IMR-90 (cell line): ENCODE measurements at regions not wholly inside any gene's neighbourhood (a gene's known extent, or its start where the extent isn't known, plus 50 kb on each side); places are given as distances from the start of the nearest gene placed in this dataset.

Experiments
- ATAC-seq: fragments of 200-7000 bp; cut with Tn5 transposase; 2 replicates; pipeline ENCODE4 v1.9.1; 2020; ENCODE audit warnings: low read depth, mild to moderate bottlenecking, moderate library complexity
- BruUV-seq: library from RNA; stranded (reverse); fragments of 400-500 nt; replicated peaks from 2 replicates; lab custom pipeline; 2021; lab: Mats Ljungman, UMichigan
- CTCF ChIA-PET: fragments of 300-600 bp; formaldehyde crosslinking; extraction: SDS; loops from one replicate; lab custom pipeline; 2021; ENCODE audit warnings: antibody characterized with exemption; lab: Yijun Ruan, JAX
- POLR2A ChIA-PET: fragments of 300-600 bp; sonication (Branson Sonifier 250); formaldehyde crosslinking; loops from one replicate; lab custom pipeline; 2022; ENCODE audit warnings: antibody characterized with exemption; ENCODE audit not compliant: unreplicated experiment; lab: Charles Lee
- DNase-seq: peaks from one replicate; pipeline ENCODE4 v3.0.0; 2013
- H2AFZ ChIP-seq: replicated peaks from 2 replicates; pipeline ENCODE3; 2013; ENCODE audit warnings: low read length, mild to moderate bottlenecking; ENCODE audit not compliant: poor library complexity
- H2AK5ac ChIP-seq: 2 replicates; pipeline ENCODE4 v1.6.1; 2013; ENCODE audit warnings: low read depth, low read length, inconsistent platforms
- H2AK9ac ChIP-seq: replicated peaks from 2 replicates; pipeline ENCODE3; 2013; ENCODE audit warnings: mild to moderate bottlenecking, low read depth, low read length, moderate library complexity; ENCODE audit not compliant: poor library complexity
- H2BK120ac ChIP-seq: 2 replicates; pipeline ENCODE4 v1.6.1; 2013; ENCODE audit warnings: low read depth, low read length, inconsistent platforms
- H2BK15ac ChIP-seq: 3 replicates; pipeline ENCODE4 v1.6.1; 2013; ENCODE audit warnings: low read depth, low read length, inconsistent platforms
- H2BK20ac ChIP-seq: 2 replicates; pipeline ENCODE4 v1.6.1; 2013; ENCODE audit warnings: low read depth, mild to moderate bottlenecking, inconsistent platforms, low read length, moderate library complexity
- H2BK5ac ChIP-seq: 2 replicates; pipeline ENCODE4 v1.6.1; 2013; ENCODE audit warnings: mild to moderate bottlenecking, low read depth, low read length, inconsistent platforms; ENCODE audit not compliant: poor library complexity, severe bottlenecking
- H3K14ac ChIP-seq: replicated peaks from 2 replicates; pipeline ENCODE4 v1.6.1; 2013; ENCODE audit warnings: low read depth, low read length, inconsistent platforms
- H3K18ac ChIP-seq: 2 replicates; pipeline ENCODE4 v1.6.1; 2013; ENCODE audit warnings: low read depth, low read length, control low read depth
- H3K23ac ChIP-seq: 2 replicates; pipeline ENCODE4 v1.6.1; 2013; ENCODE audit warnings: low read depth, low read length, inconsistent platforms
- H3K27ac ChIP-seq: 2 replicates; pipeline ENCODE4 v1.5.1; 2013; ENCODE audit warnings: mild to moderate bottlenecking, control low read depth, low read length; ENCODE audit not compliant: insufficient read depth
- H3K27me3 ChIP-seq: 2 replicates; pipeline ENCODE4 v1.6.1; 2013; ENCODE audit warnings: low read length; ENCODE audit not compliant: control insufficient read depth, insufficient read depth
- H3K36me3 ChIP-seq: 2 replicates; pipeline ENCODE4 v1.6.1; 2013; ENCODE audit warnings: low read length, mixed read lengths; ENCODE audit not compliant: control insufficient read depth, insufficient read depth
- H3K4ac ChIP-seq: 2 replicates; pipeline ENCODE4 v1.6.1; 2013; ENCODE audit warnings: low read depth, low read length, inconsistent platforms
- H3K4me1 ChIP-seq: 2 replicates; pipeline ENCODE4 v1.6.1; 2013; ENCODE audit warnings: low read length, mixed read lengths; ENCODE audit not compliant: control insufficient read depth, insufficient read depth
- H3K4me2 ChIP-seq: 2 replicates; pipeline ENCODE4 v1.6.1; 2013; ENCODE audit warnings: low read depth, mild to moderate bottlenecking, control low read depth, low read length, moderate library complexity
- H3K4me3 ChIP-seq: 2 replicates; pipeline ENCODE4 v1.5.1; 2013; ENCODE audit warnings: low read depth, mild to moderate bottlenecking, control low read depth, low read length, moderate library complexity; ENCODE audit not compliant: insufficient read depth
- H3K56ac ChIP-seq: 2 replicates; pipeline ENCODE4 v1.6.1; 2013; ENCODE audit warnings: low read length, inconsistent platforms; ENCODE audit not compliant: insufficient read depth; ENCODE audit errors: extremely low read depth
- H3K79me1 ChIP-seq, 2 experiments: 2 replicates each; pipeline ENCODE4 v1.6.1; 2013; ENCODE audit warnings: low read length in 2 of 2, inconsistent platforms in 1 of 2, low read depth in 1 of 2
- H3K9ac ChIP-seq: 2 replicates; pipeline ENCODE4 v1.6.1; 2013; ENCODE audit warnings: low read depth, low read length, control low read depth
- H3K9me1 ChIP-seq: 2 replicates; pipeline ENCODE4 v1.6.1; 2013; ENCODE audit warnings: low read length, inconsistent platforms; ENCODE audit not compliant: insufficient read depth
- H3K9me3 ChIP-seq: 2 replicates; pipeline ENCODE4 v1.6.1; 2013; ENCODE audit warnings: low read length; ENCODE audit not compliant: control insufficient read depth, insufficient read depth
- H4K20me1 ChIP-seq: 2 replicates; pipeline ENCODE4 v1.6.1; 2013; ENCODE audit warnings: low read length, inconsistent platforms; ENCODE audit not compliant: insufficient read depth
- H4K5ac ChIP-seq: 2 replicates; pipeline ENCODE4 v1.6.1; 2013; ENCODE audit warnings: mild to moderate bottlenecking, low read depth, low read length, control low read depth
- H4K8ac ChIP-seq, 2 experiments: 2 replicates each; pipeline ENCODE4 v1.6.1; 2013; ENCODE audit warnings: low read depth in 2 of 2, low read length in 2 of 2, control low read depth in 1 of 2, inconsistent platforms in 1 of 2
- H4K91ac ChIP-seq: 2 replicates; pipeline ENCODE4 v1.6.1; 2013; ENCODE audit warnings: low read depth, low read length, inconsistent platforms; ENCODE audit not compliant: insufficient read depth
- MAZ ChIP-seq: IDR thresholded peaks from 2 replicates; pipeline ENCODE4 v1.6.1; 2012; ENCODE audit warnings: low read depth, mild to moderate bottlenecking, low read length, improper control_type of control experiment, moderate library complexity, borderline replicate concordance
- MXI1 ChIP-seq: IDR thresholded peaks from 2 replicates; pipeline ENCODE4 v1.6.1; 2012; ENCODE audit warnings: low read depth, mild to moderate bottlenecking, low read length, moderate library complexity, borderline replicate concordance
- NFE2L2 ChIP-seq: fragments of 150-350 bp; IDR thresholded peaks from 2 replicates; pipeline ENCODE4 v1.6.1; 2016; ENCODE audit warnings: low read depth, mild to moderate bottlenecking, low read length
- POLR2A ChIP-seq: IDR thresholded peaks from 2 replicates; pipeline ENCODE4 v1.6.1; 2012; ENCODE audit warnings: mild to moderate bottlenecking, low read depth, low read length
- RFX5 ChIP-seq: IDR thresholded peaks from 2 replicates; pipeline ENCODE4 v1.8.0; 2012; ENCODE audit warnings: low read depth, mild to moderate bottlenecking, low read length, moderate library complexity
- WGBS, 2 experiments: methylation state at CpG; one replicate each; pipeline versions ENCODE4 v1.1.5 to v1.1.7; 2013; ENCODE audit warnings: missing lambda C conversion rate in 2 of 2; ENCODE audit not compliant: insufficient read length in 1 of 2; ENCODE audit errors: extremely low coverage in 2 of 2; 5-methylcytosine and 5-hydroxymethylcytosine counted together
- dilution Hi-C: fragments of 300-500 bp; cut with HindIII; formaldehyde crosslinking; loops from one replicate; pipeline ENCODE4 v1.14.3; 2018; ENCODE audit warnings: low sequenced_read_pairs; ENCODE audit not compliant: unreplicated experiment
- in situ Hi-C: fragments of 300-500 bp; cut with MboI; formaldehyde crosslinking; loops from 3 replicates; pipeline ENCODE4 v1.14.3; 2019; ENCODE audit warnings: low sequenced_read_pairs, inconsistent platforms, mixed read lengths
- intact Hi-C: fragments of 100-400 bp; cut with micrococcal nuclease; formaldehyde crosslinking; loops from 2 replicates; pipeline ENCODE4 v1.10.0; 2022
- TF ChIP-seq, protein P1 (sequence below): conservative IDR thresholded peaks from 2 replicates; pipeline ENCODE4 v1.5.1; 2012; ENCODE audit warnings: mild to moderate bottlenecking, low read depth, low read length, improper control_type of control experiment

- H3K36me3 ChIP-seq, result no peaks in the 10 kb centered on the region
- no peaks in the 10 kb centered on the region for H3K79me1 ChIP-seq
- no peaks in the 10 kb centered on the region for H3K4me1 ChIP-seq
- H2AK9ac ChIP-seq, result no peak overlapping the region
- no peak overlapping the region for H2AK5ac ChIP-seq
- no peak overlapping the region for H3K56ac ChIP-seq
- ATAC-seq, result no peak
- intact Hi-C loops, result no loop called here
- WGBS, 2 experiments, result 80% methylated on average over 1 of the region's 3 CpGs; no CpG with 5 or more reads in 1 of the 2 experiments
- H2BK5ac ChIP-seq, result no peak overlapping the region
- CTCF ChIA-PET, result no interaction called here
- no peak overlapping the region for H2BK120ac ChIP-seq
- no peak overlapping the region for H3K14ac ChIP-seq
- no peaks in the 10 kb centered on the region for H3K9me3 ChIP-seq
- TF ChIP-seq POLR2A (no peak), NFE2L2 (no peak), RFX5 (no peak), MXI1 (no peak), MAZ (no peak)
- TF ChIP-seq, protein P1, sequence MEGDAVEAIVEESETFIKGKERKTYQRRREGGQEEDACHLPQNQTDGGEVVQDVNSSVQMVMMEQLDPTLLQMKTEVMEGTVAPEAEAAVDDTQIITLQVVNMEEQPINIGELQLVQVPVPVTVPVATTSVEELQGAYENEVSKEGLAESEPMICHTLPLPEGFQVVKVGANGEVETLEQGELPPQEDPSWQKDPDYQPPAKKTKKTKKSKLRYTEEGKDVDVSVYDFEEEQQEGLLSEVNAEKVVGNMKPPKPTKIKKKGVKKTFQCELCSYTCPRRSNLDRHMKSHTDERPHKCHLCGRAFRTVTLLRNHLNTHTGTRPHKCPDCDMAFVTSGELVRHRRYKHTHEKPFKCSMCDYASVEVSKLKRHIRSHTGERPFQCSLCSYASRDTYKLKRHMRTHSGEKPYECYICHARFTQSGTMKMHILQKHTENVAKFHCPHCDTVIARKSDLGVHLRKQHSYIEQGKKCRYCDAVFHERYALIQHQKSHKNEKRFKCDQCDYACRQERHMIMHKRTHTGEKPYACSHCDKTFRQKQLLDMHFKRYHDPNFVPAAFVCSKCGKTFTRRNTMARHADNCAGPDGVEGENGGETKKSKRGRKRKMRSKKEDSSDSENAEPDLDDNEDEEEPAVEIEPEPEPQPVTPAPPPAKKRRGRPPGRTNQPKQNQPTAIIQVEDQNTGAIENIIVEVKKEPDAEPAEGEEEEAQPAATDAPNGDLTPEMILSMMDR, result no peak
- no peak overlapping the region for H4K8ac ChIP-seq
- dilution Hi-C loops, result no loop called here
- no peak overlapping the region for H3K27ac ChIP-seq
- no peaks in the 10 kb centered on the region for H3K27me3 ChIP-seq
- no peak overlapping the region for H3K4me2 ChIP-seq
- no peaks in the 10 kb centered on the region for H4K20me1 ChIP-seq
- no peak overlapping the region for H4K5ac ChIP-seq
- no peak overlapping the region for H3K4ac ChIP-seq
- no peak overlapping the region for H2BK20ac ChIP-seq
- no peak overlapping the region for H3K23ac ChIP-seq
- no peak overlapping the region for H3K4me3 ChIP-seq
- no peaks in the 10 kb centered on the region for H3K9me1 ChIP-seq
- in situ Hi-C loops, result no loop called here
- POLR2A ChIA-PET, result no interaction called here
- H2BK15ac ChIP-seq, result no peak overlapping the region
- no TSS peak for BruUV-seq
- H3K18ac ChIP-seq, result no peak overlapping the region
- no peak overlapping the region for H4K91ac ChIP-seq
- DNase-seq, result no peak
- no peak overlapping the region for H3K9ac ChIP-seq
- H2AFZ ChIP-seq, result no peak overlapping the region
Measured at GRCh38 chr11:26859416-26859815, 134.5 kb upstream of the FIBIN start.
